Panc1 (cell line): ENCODE measurements at regions not wholly inside any gene's neighbourhood (a gene's known extent, or its start where the extent isn't known, plus 50 kb on each side); places are given as distances from the start of the nearest gene placed in this dataset.

Experiments used
- ATAC-seq: fragments of 200-7000 bp; cut with Tn5 transposase; 2 replicates; pipeline ENCODE4 v1.9.1; 2020; ENCODE audit warnings: mild to moderate bottlenecking, moderate library complexity
- BruUV-seq: library from RNA; stranded (reverse); fragments of 400-500 nt; replicated peaks from 2 replicates; lab custom pipeline; 2021; lab: Mats Ljungman, UMichigan
- CTCF ChIA-PET: fragments of 300-600 bp; sonication (Branson Sonifier 250); formaldehyde crosslinking; loops from one replicate; lab custom pipeline; 2022; ENCODE audit warnings: antibody characterized with exemption; lab: Charles Lee
- POLR2A ChIA-PET: fragments of 300-600 bp; sonication (Branson Sonifier 250); formaldehyde crosslinking; loops from one replicate; lab custom pipeline; 2022; ENCODE audit warnings: antibody characterized with exemption; lab: Charles Lee
- DNase-seq: peaks from one replicate; pipeline ENCODE4 v3.0.0-alpha.2; 2010; ENCODE audit warnings: low read depth, low spot score
- H3K27ac ChIP-seq: 2 replicates; pipeline ENCODE4 v1.5.1; 2011; ENCODE audit warnings: mild to moderate bottlenecking, low read length, inconsistent platforms
- H3K27me3 ChIP-seq: fragments of 200-500 bp; sonication (Bioruptor generic); 2 replicates; pipeline ENCODE4 v1.6.0; 2014; ENCODE audit warnings: low read length, inconsistent platforms; ENCODE audit not compliant: control insufficient read depth, insufficient read depth
- H3K36me3 ChIP-seq: fragments of 200-500 bp; sonication (Bioruptor generic); 2 replicates; pipeline ENCODE4 v1.5.1; 2014; ENCODE audit warnings: inconsistent platforms, mild to moderate bottlenecking, low read length, moderate library complexity; ENCODE audit not compliant: control insufficient read depth, insufficient read depth
- H3K4me1 ChIP-seq: 2 replicates; pipeline ENCODE4 v1.5.1; 2011; ENCODE audit warnings: inconsistent platforms, mild to moderate bottlenecking, low read length, moderate library complexity; ENCODE audit not compliant: control insufficient read depth, insufficient read depth
- H3K4me3 ChIP-seq, 2 experiments: 2 replicates each; pipeline ENCODE4 v1.5.1; 2011 to 2012; ENCODE audit warnings: low read depth in 2 of 2, low read length in 2 of 2, mild to moderate bottlenecking in 2 of 2, inconsistent platforms in 1 of 2, moderate library complexity in 1 of 2
- H3K9me3 ChIP-seq: fragments of 200-500 bp; sonication (Bioruptor generic); 2 replicates; pipeline ENCODE4 v1.5.1; 2014; ENCODE audit warnings: low read depth, mild to moderate bottlenecking, inconsistent platforms, low read length, moderate library complexity; ENCODE audit not compliant: control insufficient read depth, insufficient read depth
- POLR2AphosphoS5 ChIP-seq: IDR thresholded peaks from 2 replicates; pipeline ENCODE4 v1.6.1; 2012; ENCODE audit warnings: mild to moderate bottlenecking, low read depth, low read length, moderate library complexity
- SIN3A ChIP-seq: IDR thresholded peaks from 2 replicates; pipeline ENCODE4 v1.6.1; 2012; ENCODE audit warnings: low read depth, mild to moderate bottlenecking, low read length, moderate library complexity, borderline replicate concordance; ENCODE audit not compliant: insufficient read depth
- TCF7L2 ChIP-seq: IDR thresholded peaks from 2 replicates; pipeline ENCODE4 v1.6.1; 2011; ENCODE audit warnings: mild to moderate bottlenecking, low read depth, low read length, inconsistent platforms
- in situ Hi-C: cut with HindIII; loops from 2 replicates; pipeline ENCODE4 v1.10.0; 2016; ENCODE audit warnings: low sequenced_read_pairs, low pct_unique_long_range_greater_than_20kb
- intact Hi-C: fragments of 100-400 bp; cut with micrococcal nuclease; formaldehyde crosslinking; loops from one replicate; pipeline ENCODE4 v1.10.0; 2022; ENCODE audit not compliant: unreplicated experiment
- TF ChIP-seq, protein P1 (sequence below), 2 experiments: IDR thresholded peaks; 2 replicates each; pipeline ENCODE4 v1.6.1; 2011 to 2012; ENCODE audit warnings: low read depth in 2 of 2, control low read depth in 1 of 2, low read length in 1 of 2, mild to moderate bottlenecking in 1 of 2, moderate library complexity in 1 of 2; ENCODE audit not compliant: insufficient read depth in 1 of 2
- TF ChIP-seq, protein P2 (sequence below): fragments of 450-650 bp; IDR thresholded peaks from 2 replicates; pipeline ENCODE4 v1.5.1; 2017; ENCODE audit warnings: mild to moderate bottlenecking

DNA sequence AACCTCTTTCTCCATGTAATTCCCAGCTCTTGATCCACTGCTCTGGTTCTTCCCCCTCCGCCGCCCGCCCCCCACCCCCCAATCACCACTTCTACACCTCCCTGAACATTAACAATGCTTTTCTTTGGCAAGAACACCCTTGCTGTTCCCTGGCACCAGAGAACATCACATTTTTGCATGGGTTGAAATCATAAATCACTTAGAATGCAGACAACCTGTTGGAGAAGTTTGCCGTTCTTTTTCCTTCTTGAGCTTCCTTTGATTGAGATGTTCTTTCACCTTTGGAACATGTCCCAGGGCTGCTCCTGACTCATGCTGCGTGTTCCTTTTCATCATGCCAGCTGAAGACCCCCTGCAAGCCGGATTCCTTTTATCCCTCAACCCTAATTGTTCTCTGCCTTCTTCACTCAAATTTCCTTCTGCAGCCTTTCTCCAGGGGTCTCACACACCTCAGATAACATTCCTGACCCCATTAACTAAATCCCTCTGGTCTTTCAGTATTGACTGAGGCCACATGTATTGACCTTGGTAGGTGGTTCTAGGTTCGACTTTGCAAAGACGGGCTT lies 294.1 kb upstream of the TMPO start:
- no peak for TF ChIP-seq POLR2AphosphoS5
- TF ChIP-seq SIN3A: no peak
- TF ChIP-seq, protein P1, sequence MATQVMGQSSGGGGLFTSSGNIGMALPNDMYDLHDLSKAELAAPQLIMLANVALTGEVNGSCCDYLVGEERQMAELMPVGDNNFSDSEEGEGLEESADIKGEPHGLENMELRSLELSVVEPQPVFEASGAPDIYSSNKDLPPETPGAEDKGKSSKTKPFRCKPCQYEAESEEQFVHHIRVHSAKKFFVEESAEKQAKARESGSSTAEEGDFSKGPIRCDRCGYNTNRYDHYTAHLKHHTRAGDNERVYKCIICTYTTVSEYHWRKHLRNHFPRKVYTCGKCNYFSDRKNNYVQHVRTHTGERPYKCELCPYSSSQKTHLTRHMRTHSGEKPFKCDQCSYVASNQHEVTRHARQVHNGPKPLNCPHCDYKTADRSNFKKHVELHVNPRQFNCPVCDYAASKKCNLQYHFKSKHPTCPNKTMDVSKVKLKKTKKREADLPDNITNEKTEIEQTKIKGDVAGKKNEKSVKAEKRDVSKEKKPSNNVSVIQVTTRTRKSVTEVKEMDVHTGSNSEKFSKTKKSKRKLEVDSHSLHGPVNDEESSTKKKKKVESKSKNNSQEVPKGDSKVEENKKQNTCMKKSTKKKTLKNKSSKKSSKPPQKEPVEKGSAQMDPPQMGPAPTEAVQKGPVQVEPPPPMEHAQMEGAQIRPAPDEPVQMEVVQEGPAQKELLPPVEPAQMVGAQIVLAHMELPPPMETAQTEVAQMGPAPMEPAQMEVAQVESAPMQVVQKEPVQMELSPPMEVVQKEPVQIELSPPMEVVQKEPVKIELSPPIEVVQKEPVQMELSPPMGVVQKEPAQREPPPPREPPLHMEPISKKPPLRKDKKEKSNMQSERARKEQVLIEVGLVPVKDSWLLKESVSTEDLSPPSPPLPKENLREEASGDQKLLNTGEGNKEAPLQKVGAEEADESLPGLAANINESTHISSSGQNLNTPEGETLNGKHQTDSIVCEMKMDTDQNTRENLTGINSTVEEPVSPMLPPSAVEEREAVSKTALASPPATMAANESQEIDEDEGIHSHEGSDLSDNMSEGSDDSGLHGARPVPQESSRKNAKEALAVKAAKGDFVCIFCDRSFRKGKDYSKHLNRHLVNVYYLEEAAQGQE (IDR thresholded peaks at IDR 0.05; ENCODE audit: insufficient read depth in 1 of 2, low read depth in 2 of 2, low read length in 1 of 2): no peak
- TF ChIP-seq TCF7L2: no peak
- TF ChIP-seq, protein P2, sequence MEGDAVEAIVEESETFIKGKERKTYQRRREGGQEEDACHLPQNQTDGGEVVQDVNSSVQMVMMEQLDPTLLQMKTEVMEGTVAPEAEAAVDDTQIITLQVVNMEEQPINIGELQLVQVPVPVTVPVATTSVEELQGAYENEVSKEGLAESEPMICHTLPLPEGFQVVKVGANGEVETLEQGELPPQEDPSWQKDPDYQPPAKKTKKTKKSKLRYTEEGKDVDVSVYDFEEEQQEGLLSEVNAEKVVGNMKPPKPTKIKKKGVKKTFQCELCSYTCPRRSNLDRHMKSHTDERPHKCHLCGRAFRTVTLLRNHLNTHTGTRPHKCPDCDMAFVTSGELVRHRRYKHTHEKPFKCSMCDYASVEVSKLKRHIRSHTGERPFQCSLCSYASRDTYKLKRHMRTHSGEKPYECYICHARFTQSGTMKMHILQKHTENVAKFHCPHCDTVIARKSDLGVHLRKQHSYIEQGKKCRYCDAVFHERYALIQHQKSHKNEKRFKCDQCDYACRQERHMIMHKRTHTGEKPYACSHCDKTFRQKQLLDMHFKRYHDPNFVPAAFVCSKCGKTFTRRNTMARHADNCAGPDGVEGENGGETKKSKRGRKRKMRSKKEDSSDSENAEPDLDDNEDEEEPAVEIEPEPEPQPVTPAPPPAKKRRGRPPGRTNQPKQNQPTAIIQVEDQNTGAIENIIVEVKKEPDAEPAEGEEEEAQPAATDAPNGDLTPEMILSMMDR: no peak
- DNase-seq (no peak), ATAC-seq (no peak)
- in situ Hi-C loops (no loop called here), intact Hi-C loops (no loop called here)
- Histone ChIP-seq H3K4me1 (no peaks in the 10 kb centered on the region), H3K27ac (no peak overlapping the region), H3K36me3 (no peaks in the 10 kb centered on the region; the same call in 1 of the 2 replicates), H3K27me3 (no peaks in the 10 kb centered on the region; the same call in 1 of the 2 replicates), H3K9me3 (no peaks in the 10 kb centered on the region), H3K4me3 (no peak overlapping the region)
- ChIA-PET CTCF (no interaction called here), POLR2A (no interaction called here)
- no TSS peak for BruUV-seq

DNA sequence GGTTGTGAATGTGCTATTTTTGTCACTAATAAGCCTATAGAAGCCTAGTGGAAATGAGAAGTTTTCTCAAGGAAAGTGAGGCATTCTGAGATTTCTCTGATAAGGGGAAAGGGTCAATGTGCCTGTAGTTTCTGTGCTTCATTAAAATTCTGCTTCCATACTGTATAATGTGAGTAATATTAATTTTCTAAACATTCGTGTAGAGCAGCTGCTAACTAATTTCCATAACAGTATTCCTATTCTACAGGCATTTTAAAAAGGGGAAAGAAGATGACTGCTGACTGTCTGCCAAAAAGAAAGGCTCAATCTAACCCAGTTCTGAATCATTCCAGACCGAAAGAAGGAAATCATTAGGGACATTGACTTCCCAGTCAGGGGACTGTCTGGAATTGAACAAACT lies 293.3 kb upstream of the TMPO start:
- DNase-seq: no peak
- TF ChIP-seq, protein P1 (IDR thresholded peaks at IDR 0.05; ENCODE audit: insufficient read depth in 1 of 2, low read depth in 2 of 2, low read length in 1 of 2): no peak
- TF ChIP-seq POLR2AphosphoS5 (no peak), TCF7L2 (no peak), SIN3A (no peak)
- TF ChIP-seq, protein P2: no peak
- H3K9me3 ChIP-seq: no peaks in the 10 kb centered on the region
- no TSS peak for BruUV-seq
- no peak overlapping the region for H3K27ac ChIP-seq
- CTCF ChIA-PET: no interaction called here
- no peaks in the 10 kb centered on the region for H3K4me1 ChIP-seq
- in situ Hi-C loops: no loop called here
- intact Hi-C loops: no loop called here
- ATAC-seq: no peak
- no peaks in the 10 kb centered on the region; the same call in 1 of the 2 replicates for H3K36me3 ChIP-seq
- H3K27me3 ChIP-seq: no peaks in the 10 kb centered on the region; the same call in 1 of the 2 replicates
- no peak overlapping the region for H3K4me3 ChIP-seq
- POLR2A ChIA-PET: no interaction called here
